ENCODE measurements at regions not wholly inside any gene's neighbourhood (a gene's known extent, or its start where the extent isn't known, plus 50 kb on each side); places are given as distances from the start of the nearest gene placed in this dataset.
"Not testable (repeated sequence)": the region's sequence is repeated elsewhere in the genome, so short reads cannot be mapped to it uniquely, and the experiment has no call there.

DNA sequence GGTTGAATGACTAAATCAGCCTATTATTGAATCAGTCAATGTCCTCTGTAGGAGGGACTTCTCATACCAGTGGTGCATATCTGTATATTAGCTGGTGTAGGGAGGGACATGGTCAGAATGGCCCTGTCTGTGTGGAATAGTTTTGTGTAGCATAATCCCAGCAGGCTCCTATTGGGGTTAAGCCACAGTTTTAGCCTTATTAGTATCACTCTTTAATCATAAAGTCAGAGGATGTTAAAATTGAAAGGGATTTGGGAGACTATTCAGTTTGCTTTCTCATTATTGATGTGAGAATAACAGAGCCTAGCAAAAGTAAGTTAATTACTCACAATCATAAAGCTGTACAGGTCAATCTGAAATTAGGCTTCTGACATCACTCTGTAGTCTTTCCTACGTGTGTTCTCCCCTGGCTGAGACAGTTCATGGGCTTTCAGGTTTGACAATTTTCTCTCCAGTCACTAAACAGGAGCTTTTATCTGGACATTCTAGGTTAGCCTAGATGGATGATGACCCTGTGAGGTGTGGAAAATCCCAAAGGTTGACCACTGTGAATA, 99.2 kb upstream of the ERV3-1 start:
- H3K27ac ChIP-seq; in situ Hi-C loops (cut with HindIII; ENCODE audit: low pct_ligation_motif_present, low sequenced_read_pairs); H3K36me3 ChIP-seq (replicated peaks); H3K27me3 ChIP-seq (replicated peaks); H3K4me3 ChIP-seq (ENCODE audit: low read depth, low read length); DNase-seq: not testable (repeated sequence)

DNA sequence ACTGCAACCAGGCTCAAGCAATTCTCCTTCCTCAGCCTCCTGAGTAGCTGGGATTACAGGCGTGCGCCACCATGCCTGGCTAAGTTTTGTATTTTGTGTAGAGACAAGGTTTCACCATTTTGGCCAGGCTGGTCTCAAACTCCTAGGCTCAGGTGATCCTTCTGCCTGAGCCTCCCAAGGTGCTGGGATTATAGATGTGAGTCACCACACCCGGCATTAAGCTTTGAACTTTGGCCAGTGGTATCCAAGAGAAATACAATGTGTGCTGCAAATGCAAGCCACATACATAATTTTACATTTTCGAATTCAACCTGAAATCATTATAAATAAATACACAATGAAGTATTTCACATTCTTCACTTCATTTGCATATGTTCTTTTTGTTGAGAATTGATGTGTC, 94.0 kb upstream of the ERV3-1 start:
- H3K36me3 ChIP-seq (replicated peaks); H3K27me3 ChIP-seq (replicated peaks); H3K4me3 ChIP-seq (ENCODE audit: low read depth, low read length); H3K27ac ChIP-seq; in situ Hi-C loops (cut with HindIII; ENCODE audit: low pct_ligation_motif_present, low sequenced_read_pairs); DNase-seq: not testable (repeated sequence)

DNA sequence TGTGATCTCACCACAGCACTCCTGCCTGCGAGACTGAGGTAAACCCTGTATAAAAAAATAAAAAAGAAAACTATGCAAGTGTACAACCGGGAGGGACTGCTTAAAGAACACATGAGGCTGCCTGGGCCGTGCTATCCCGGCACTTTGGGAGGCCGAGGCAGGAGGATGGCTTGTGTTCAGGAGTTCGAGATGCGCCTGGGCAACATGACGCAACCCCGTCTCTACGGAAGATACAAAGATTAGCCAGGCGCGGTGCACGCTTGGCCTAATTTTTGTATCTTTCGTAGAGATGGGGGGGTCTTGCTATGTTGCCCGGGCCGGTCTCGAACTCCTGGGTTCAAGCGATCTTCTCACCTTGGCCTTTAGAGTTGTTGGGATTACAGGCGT, 75.2 kb upstream of the ERV3-1 start:
- H3K27ac ChIP-seq; DNase-seq; in situ Hi-C loops (cut with HindIII; ENCODE audit: low pct_ligation_motif_present, low sequenced_read_pairs); H3K27me3 ChIP-seq (replicated peaks); H3K36me3 ChIP-seq (replicated peaks): not testable (repeated sequence)
- H3K4me3 ChIP-seq (ENCODE audit: low read depth, low read length), result peak overlapping the region; percentile 80

DNA sequence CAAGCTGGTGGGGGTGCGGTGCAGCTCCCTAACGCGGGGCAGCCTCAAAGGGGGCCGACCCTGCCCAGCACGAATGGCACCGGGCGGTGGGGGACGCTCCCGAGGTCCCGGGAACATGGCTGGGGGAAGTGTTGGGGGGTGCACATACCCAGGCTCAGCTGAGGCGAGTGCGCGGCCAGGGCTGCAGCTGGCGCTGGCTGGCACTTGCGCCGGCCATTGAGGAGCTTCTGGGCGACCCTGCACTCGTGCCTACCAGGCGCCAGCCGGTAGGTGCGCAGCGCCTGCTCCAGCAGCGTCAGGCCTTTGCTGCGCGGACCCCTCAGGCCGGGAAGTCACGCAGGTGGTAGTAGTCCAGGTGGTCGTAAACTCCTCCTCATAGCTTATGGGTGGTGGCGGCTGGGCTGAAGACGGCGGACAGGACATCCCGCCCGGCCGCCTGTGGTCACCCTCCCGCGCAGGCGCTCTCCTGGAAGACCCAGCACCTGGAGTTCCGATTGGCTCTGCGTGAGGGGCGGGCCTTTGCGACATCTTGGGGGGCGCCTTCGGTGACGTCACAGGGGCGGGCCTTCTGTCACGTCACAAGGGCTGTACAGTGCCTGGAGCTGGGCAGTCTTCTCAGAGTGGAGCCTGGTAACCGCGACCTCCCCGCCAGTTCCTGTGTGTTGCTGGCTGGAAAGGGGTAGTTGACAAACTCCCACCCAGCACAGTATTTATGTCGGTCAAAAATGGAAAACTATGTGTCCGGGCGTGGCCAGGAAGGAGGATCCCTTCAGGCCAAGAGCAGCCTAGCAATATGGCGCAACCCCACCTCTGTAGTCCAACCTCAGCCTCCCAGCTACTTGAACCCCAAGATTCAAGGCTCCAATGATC, 74.5 kb upstream of the ERV3-1 start:
- Histone ChIP-seq H3K27ac (peak overlapping the region; percentile 61), H3K4me3 (ENCODE audit: low read depth, low read length) (peak overlapping the region; percentile 80)
- peak; percentile 94 for DNase-seq
- TF ChIP-seq, protein P1, sequence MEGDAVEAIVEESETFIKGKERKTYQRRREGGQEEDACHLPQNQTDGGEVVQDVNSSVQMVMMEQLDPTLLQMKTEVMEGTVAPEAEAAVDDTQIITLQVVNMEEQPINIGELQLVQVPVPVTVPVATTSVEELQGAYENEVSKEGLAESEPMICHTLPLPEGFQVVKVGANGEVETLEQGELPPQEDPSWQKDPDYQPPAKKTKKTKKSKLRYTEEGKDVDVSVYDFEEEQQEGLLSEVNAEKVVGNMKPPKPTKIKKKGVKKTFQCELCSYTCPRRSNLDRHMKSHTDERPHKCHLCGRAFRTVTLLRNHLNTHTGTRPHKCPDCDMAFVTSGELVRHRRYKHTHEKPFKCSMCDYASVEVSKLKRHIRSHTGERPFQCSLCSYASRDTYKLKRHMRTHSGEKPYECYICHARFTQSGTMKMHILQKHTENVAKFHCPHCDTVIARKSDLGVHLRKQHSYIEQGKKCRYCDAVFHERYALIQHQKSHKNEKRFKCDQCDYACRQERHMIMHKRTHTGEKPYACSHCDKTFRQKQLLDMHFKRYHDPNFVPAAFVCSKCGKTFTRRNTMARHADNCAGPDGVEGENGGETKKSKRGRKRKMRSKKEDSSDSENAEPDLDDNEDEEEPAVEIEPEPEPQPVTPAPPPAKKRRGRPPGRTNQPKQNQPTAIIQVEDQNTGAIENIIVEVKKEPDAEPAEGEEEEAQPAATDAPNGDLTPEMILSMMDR (IDR thresholded peaks at IDR 0.05; ENCODE audit: low read depth, low read length, missing control alignments), result peak; percentile 20
- H3K36me3 ChIP-seq (replicated peaks); H3K27me3 ChIP-seq (replicated peaks); in situ Hi-C loops (cut with HindIII; ENCODE audit: low pct_ligation_motif_present, low sequenced_read_pairs): not testable (repeated sequence)

DNA sequence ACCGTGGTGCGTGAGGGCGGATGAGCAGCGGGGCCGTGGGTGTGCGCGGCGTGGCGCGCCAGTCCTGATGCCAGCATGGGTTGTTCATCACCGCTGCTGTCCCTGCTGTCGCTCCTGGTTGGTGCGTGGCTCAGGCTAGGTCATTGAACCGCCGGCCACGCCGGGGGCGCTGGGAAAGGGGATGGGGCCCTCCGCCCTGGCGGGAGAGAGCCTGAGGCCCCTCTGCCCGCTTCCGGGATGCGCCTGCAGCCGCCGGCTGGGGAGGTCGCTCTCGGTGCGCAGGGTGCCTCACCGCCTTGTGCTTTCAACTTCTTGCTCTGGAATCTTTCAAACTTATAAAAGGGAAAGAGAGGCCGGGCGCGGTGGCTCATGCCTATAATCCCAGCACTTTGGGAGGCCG, 68.5 kb upstream of the ERV3-1 start:
- H3K36me3 ChIP-seq (replicated peaks); in situ Hi-C loops (cut with HindIII; ENCODE audit: low pct_ligation_motif_present, low sequenced_read_pairs); DNase-seq; H3K27ac ChIP-seq; H3K27me3 ChIP-seq (replicated peaks); H3K4me3 ChIP-seq (ENCODE audit: low read depth, low read length): not testable (repeated sequence)

DNA sequence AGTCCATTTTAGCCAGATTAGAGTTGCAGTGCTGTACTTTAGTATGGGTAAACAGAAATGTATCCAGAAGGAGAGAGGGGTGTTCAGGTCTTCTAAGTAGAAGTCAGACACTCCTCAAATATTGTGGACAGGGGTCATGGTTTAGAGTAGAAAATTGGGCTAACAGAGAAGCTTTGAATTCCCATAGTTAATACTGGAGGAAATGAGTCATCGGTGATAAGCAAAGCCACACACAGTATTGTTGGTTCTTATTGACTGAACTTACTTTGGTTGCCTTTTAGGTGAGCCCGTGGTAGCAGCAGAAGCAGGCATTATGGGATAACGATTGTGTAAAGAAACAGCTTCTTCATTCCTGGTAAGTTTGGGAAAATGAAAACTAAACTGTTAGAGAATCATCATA, 66.7 kb upstream of the ERV3-1 start:
- DNase-seq, result peak; percentile 6

DNA sequence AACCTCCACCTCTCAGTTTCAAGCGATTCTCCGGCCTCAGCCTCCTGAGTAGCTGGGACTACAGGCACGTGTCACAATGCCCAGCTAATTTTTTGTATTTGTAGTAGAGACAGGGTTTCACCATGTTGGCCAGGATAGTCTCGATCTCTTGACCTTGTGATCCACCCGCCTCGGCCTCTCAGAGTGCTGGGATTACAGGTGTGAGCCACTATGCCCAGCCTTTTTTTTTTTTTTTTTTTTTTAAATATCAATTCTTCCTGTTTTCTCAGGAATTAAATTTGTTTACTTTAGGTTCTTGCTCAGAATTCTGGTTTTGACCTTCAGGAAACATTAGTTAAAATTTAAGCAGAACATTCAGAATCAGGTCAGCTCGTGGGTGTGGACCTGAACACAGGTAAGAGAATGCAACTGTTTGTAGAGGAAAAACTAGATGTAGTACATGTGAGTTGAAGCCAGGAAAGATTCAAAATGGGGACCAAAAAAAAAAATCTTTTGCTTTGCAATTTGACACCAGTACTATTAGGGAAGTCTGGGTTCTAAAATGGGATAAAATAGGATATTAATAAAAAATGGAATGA, 65.5 kb upstream of the ERV3-1 start:
- H3K36me3 ChIP-seq (replicated peaks); DNase-seq; in situ Hi-C loops (cut with HindIII; ENCODE audit: low pct_ligation_motif_present, low sequenced_read_pairs); H3K4me3 ChIP-seq (ENCODE audit: low read depth, low read length); H3K27ac ChIP-seq; H3K27me3 ChIP-seq (replicated peaks): not testable (repeated sequence)

More for the DNA sequence above, 66.7 kb upstream of the ERV3-1 start:
- in situ Hi-C loops (cut with HindIII; ENCODE audit: low pct_ligation_motif_present, low sequenced_read_pairs); H3K4me3 ChIP-seq (ENCODE audit: low read depth, low read length); H3K36me3 ChIP-seq (replicated peaks); H3K27ac ChIP-seq; H3K27me3 ChIP-seq (replicated peaks): not testable (repeated sequence)

DNA sequence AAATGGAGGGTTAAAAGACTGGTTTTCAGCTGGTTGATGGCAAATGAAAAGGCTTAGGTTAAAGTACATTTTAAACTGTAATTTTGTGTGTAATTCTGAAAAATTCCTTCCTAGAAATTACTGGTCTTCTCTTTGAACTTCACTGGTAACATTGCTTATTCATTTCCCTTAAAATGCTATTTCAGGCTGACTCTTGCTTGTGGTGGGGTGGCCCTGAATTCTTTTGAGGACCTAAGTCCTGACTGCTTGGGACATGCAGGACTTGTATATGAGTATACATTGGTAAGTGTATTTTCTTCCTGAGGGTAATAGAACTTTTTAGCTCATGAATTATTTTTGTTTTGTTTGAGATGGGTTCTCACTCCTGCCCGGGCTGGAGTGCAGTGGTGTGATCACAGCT, 63.0 kb upstream of the ERV3-1 start:
- H3K36me3 ChIP-seq (replicated peaks); in situ Hi-C loops (cut with HindIII; ENCODE audit: low pct_ligation_motif_present, low sequenced_read_pairs); H3K4me3 ChIP-seq (ENCODE audit: low read depth, low read length); DNase-seq; H3K27ac ChIP-seq; H3K27me3 ChIP-seq (replicated peaks): not testable (repeated sequence)

DNA sequence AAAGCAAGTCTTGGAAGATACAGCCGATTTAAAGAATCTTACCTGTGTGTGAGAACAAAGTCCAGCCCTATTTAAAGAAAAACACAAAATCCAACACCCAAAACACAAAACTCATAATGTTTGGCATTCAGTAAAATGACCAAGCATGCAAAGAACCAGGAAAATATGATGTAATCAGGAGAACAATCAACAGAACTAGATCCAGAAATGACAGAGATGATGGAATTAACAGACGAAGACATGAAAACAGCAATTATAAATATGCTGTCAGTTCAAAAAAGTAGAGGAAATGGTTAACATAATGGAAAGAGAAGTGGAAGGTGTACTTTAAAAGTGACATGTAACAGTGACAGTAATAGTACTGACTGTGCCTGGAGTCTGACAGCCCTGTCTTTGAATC, 56.1 kb upstream of the ERV3-1 start:
- H3K36me3 ChIP-seq (replicated peaks); H3K27ac ChIP-seq; in situ Hi-C loops (cut with HindIII; ENCODE audit: low pct_ligation_motif_present, low sequenced_read_pairs); H3K4me3 ChIP-seq (ENCODE audit: low read depth, low read length); DNase-seq; H3K27me3 ChIP-seq (replicated peaks): not testable (repeated sequence)

DNA sequence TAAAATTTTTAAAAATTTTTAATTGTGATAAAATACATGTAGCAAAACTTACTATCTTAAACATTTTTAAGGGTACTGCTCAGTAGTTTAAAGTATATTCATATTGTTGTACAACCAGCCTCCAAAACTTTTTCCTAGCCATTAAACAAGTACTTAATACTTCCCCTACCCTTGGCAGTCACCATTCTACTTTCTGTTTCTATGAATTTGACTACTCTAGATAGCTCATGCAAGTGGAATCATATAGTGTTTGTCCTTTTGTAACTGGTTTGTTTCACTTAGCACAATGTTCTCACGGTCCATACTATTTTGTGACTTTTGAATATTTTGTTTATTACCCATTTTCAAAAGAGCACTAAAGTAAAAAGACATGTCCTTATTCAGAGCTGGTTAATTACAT, 52.8 kb upstream of the ERV3-1 start:
- H3K4me3 ChIP-seq (ENCODE audit: low read depth, low read length); in situ Hi-C loops (cut with HindIII; ENCODE audit: low pct_ligation_motif_present, low sequenced_read_pairs); H3K36me3 ChIP-seq (replicated peaks); DNase-seq; H3K27ac ChIP-seq; H3K27me3 ChIP-seq (replicated peaks): not testable (repeated sequence)
